ENCODE measurements at regions not wholly inside any gene's neighbourhood (a gene's known extent, or its start where the extent isn't known, plus 50 kb on each side); places are given as distances from the start of the nearest gene placed in this dataset.
A peak's percentile ranks its signal among the peaks of the same experiment; 100 is the strongest.
"Not testable (repeated sequence)": the region's sequence is repeated elsewhere in the genome, so short reads cannot be mapped to it uniquely, and the experiment has no call there.

DNA sequence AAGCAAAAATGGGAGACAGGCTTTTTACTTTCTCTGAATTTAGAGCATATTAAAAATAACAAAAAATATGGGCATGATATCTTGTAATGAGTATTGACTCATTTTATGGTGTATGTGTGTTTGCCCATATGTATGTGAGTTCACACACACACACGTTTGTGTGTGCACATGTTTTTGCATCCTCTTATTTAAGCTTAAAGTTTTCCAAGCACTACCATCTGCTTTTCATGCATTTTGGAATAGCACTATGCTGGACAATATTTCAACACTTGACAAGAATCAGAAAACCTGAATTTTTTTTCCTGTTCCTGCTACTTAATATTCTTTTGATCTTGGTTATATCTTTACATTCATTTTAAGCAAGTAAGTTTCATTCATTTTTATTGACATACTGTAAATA is 872.7 kb downstream of the OTOL1 start:
- H3K27ac ChIP-seq (ENCODE audit: low read depth, low read length) = peak overlapping the region; percentile 68
- H3K9me3 ChIP-seq (ENCODE audit: control insufficient read depth in 3 of 3, low read length in 3 of 3) = no peaks in the 10 kb centered on the region
- no peaks in the 10 kb centered on the region for H3K27me3 ChIP-seq (ENCODE audit: control insufficient read depth in 3 of 3, insufficient read depth in 3 of 3, low read length in 3 of 3)
- no peaks in the 10 kb centered on the region for H3K36me3 ChIP-seq (ENCODE audit: control insufficient read depth in 3 of 3, insufficient read depth in 3 of 3, low read length in 3 of 3)
- H3K4me1 ChIP-seq (ENCODE audit: control insufficient read depth in 3 of 3, insufficient read depth in 3 of 3, low read length in 3 of 3) = peaks cover 0 to 21% (median 7%) of the 10 kb centered on the region in 3 donors
- no peak overlapping the region for H3K4me3 ChIP-seq (ENCODE audit: low read length in 3 of 3)
- no peak overlapping the region for H3K9ac ChIP-seq (ENCODE audit: low read depth in 1 of 3, low read length in 3 of 3)

DNA sequence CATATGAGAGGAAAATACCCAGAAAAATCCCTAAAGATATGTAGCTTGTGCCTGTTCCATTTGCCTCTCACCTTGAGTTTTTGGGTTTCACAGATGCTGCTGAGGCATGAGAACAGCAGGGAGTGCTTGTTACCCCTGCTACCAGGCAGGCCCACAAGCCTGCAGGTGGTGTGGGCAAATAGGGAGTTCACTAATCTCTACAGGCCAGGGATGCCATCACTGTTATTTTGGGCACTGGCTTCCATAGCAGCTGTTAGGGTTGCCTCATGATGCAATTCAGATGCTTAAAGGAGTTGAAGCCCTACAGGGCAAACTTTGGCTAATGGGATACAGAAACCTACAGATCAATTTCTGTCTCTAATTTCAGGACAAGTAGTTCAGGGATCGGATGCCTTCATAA is 873.5 kb downstream of the OTOL1 start:
- H3K27me3 ChIP-seq (ENCODE audit: control insufficient read depth in 3 of 3, insufficient read depth in 3 of 3, low read length in 3 of 3) = no peaks in the 10 kb centered on the region
- peaks cover 0 to 21% (median 7%) of the 10 kb centered on the region in 3 donors for H3K4me1 ChIP-seq (ENCODE audit: control insufficient read depth in 3 of 3, insufficient read depth in 3 of 3, low read length in 3 of 3)
- peak overlapping the region; percentile 68 for H3K27ac ChIP-seq (ENCODE audit: low read depth, low read length)
- H3K9me3 ChIP-seq (ENCODE audit: control insufficient read depth in 3 of 3, low read length in 3 of 3) = no peaks in the 10 kb centered on the region
- H3K4me3 ChIP-seq (ENCODE audit: low read length in 3 of 3) = no peak overlapping the region
- H3K36me3 ChIP-seq (ENCODE audit: control insufficient read depth in 3 of 3, insufficient read depth in 3 of 3, low read length in 3 of 3) = no peaks in the 10 kb centered on the region
- H3K9ac ChIP-seq (ENCODE audit: low read depth in 1 of 3, low read length in 3 of 3) = no peak overlapping the region

DNA sequence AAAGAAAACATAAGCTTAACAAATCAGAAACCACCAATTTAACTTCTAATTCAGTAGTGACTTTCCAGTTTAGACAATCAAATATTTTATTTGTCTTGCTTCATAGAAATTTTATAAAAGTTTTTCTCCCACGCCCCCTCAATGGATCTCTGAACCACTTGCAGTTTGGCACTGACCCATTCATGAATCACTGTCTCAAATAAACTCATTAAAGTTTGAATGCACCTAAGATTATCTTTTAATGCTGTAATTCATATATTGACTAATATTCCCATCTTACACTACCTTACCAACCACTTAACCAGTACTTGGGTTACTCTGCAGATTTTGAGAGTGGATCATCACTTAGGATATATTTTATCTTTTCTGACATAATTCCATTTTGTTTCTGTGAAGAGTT is 880.2 kb downstream of the OTOL1 start:
- H3K36me3 ChIP-seq (ENCODE audit: control insufficient read depth in 3 of 3, insufficient read depth in 3 of 3, low read length in 3 of 3) = no peaks in the 10 kb centered on the region
- H3K9ac ChIP-seq (ENCODE audit: low read depth in 1 of 3, low read length in 3 of 3) = no peak overlapping the region
- H3K4me3 ChIP-seq (ENCODE audit: low read length in 3 of 3) = no peak overlapping the region
- no peaks in the 10 kb centered on the region for H3K9me3 ChIP-seq (ENCODE audit: control insufficient read depth in 3 of 3, low read length in 3 of 3)
- H3K4me1 ChIP-seq (ENCODE audit: control insufficient read depth in 3 of 3, insufficient read depth in 3 of 3, low read length in 3 of 3) = no peaks in the 10 kb centered on the region
- no peaks in the 10 kb centered on the region for H3K27me3 ChIP-seq (ENCODE audit: control insufficient read depth in 3 of 3, insufficient read depth in 3 of 3, low read length in 3 of 3)
- no peak overlapping the region for H3K27ac ChIP-seq (ENCODE audit: low read depth, low read length)

DNA sequence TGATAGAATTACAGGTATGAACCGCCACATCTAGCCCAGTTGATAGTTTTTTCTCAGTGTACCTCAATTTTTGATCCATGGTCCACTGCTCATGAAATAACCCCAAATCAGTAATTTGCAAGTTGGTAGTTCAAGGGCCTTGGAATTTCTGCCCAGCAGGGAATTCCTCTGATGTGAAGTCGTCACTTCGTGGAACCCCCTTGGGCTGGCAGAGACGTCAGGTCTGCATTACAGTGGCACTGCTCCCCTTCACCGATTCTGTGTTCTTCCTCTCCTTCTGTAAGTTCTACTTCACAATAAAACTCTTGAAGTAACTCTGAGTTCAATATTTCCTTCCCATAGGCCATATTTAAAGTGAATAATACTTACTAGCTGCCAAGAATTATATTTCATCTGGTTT is 881.0 kb downstream of the OTOL1 start:
- Histone ChIP-seq H3K36me3 (ENCODE audit: control insufficient read depth in 3 of 3, insufficient read depth in 3 of 3, low read length in 3 of 3) (no peaks in the 10 kb centered on the region), H3K9ac (ENCODE audit: low read depth in 1 of 3, low read length in 3 of 3) (no peak overlapping the region), H3K9me3 (ENCODE audit: control insufficient read depth in 3 of 3, low read length in 3 of 3) (no peaks in the 10 kb centered on the region), H3K4me1 (ENCODE audit: control insufficient read depth in 3 of 3, insufficient read depth in 3 of 3, low read length in 3 of 3) (no peaks in the 10 kb centered on the region), H3K27me3 (ENCODE audit: control insufficient read depth in 3 of 3, insufficient read depth in 3 of 3, low read length in 3 of 3) (no peaks in the 10 kb centered on the region), H3K4me3 (ENCODE audit: low read length in 3 of 3) (no peak overlapping the region), H3K27ac (ENCODE audit: low read depth, low read length) (no peak overlapping the region)

DNA sequence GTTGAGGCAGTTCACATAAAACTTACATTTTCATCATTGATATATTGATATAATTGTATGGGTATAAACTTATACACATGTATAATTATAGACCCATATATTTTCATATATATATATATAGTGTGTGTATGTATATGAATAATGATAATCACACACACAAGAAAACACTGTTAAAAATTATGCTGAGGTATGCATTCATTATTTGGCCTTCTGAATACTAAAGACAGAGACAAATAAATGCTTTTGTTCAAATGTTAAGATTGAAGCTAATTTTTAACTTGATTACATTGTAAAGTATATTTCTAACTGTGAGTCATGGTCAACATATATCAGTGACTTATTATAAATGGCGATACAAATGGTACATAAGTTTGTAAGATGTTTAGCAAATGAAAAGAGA is 888.8 kb downstream of the OTOL1 start:
- no peak overlapping the region for H3K4me3 ChIP-seq (ENCODE audit: low read length in 3 of 3)
- no peak overlapping the region for H3K9ac ChIP-seq (ENCODE audit: low read depth in 1 of 3, low read length in 3 of 3)
- H3K36me3 ChIP-seq (ENCODE audit: control insufficient read depth in 3 of 3, insufficient read depth in 3 of 3, low read length in 3 of 3) = no peaks in the 10 kb centered on the region
- H3K27ac ChIP-seq (ENCODE audit: low read depth, low read length) = no peak overlapping the region
- no peaks in the 10 kb centered on the region for H3K9me3 ChIP-seq (ENCODE audit: control insufficient read depth in 3 of 3, low read length in 3 of 3)
- no peaks in the 10 kb centered on the region for H3K4me1 ChIP-seq (ENCODE audit: control insufficient read depth in 3 of 3, insufficient read depth in 3 of 3, low read length in 3 of 3)
- H3K27me3 ChIP-seq (ENCODE audit: control insufficient read depth in 3 of 3, insufficient read depth in 3 of 3, low read length in 3 of 3) = no peaks in the 10 kb centered on the region

DNA sequence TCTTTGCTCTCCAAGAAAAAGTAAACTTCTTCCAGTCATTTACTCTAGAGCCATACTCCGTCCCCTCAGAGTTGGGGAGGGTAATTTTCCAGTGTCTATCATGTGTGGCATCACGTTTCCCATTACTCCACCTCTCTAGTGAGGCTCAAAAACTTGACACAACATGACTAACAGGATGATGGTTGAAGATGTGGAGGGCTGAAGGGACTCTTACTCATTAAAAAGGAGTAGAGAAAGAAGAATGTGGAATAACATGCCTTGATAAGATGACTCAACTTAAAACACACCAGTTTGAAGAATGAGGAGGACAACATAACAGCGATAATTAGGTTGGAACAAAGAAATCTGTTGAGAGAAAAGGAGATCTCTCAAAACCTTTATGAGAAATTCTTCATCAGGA is 894.3 kb downstream of the OTOL1 start:
- H3K4me1 ChIP-seq (ENCODE audit: control insufficient read depth in 3 of 3, insufficient read depth in 3 of 3, low read length in 3 of 3) = no peaks in the 10 kb centered on the region
- peaks cover 0 to 3% (median 0%) of the 10 kb centered on the region in 3 donors for H3K9me3 ChIP-seq (ENCODE audit: control insufficient read depth in 3 of 3, low read length in 3 of 3)
- no peak overlapping the region for H3K9ac ChIP-seq (ENCODE audit: low read depth in 1 of 3, low read length in 3 of 3)
- H3K36me3 ChIP-seq (ENCODE audit: control insufficient read depth in 3 of 3, insufficient read depth in 3 of 3, low read length in 3 of 3) = no peaks in the 10 kb centered on the region
- no peak overlapping the region for H3K4me3 ChIP-seq (ENCODE audit: low read length in 3 of 3)
- H3K27me3 ChIP-seq (ENCODE audit: control insufficient read depth in 3 of 3, insufficient read depth in 3 of 3, low read length in 3 of 3) = no peaks in the 10 kb centered on the region
- no peak overlapping the region for H3K27ac ChIP-seq (ENCODE audit: low read depth, low read length)

DNA sequence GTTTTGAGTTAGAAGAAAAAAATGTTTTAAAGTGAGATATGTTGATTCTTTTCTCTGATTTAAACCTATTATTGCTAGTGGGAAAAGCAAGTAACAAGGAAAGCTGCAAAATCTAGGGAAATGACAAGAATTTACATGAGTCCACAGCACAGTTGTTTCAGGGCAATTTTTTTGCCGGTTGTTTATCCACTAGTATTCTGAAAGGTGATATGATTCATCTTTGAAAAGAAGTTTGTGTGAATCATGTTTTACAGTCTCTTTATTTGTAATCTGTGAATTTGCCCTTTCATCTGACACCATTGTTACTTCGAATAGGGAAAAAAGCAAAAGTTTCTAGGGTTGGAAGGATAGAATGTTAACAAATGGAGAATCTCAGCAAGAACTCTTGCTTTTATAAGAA is 894.7 kb downstream of the OTOL1 start:
- H3K27ac ChIP-seq (ENCODE audit: low read depth, low read length) = no peak overlapping the region
- no peak overlapping the region for H3K9ac ChIP-seq (ENCODE audit: low read depth in 1 of 3, low read length in 3 of 3)
- H3K4me3 ChIP-seq (ENCODE audit: low read length in 3 of 3) = no peak overlapping the region
- H3K4me1 ChIP-seq (ENCODE audit: control insufficient read depth in 3 of 3, insufficient read depth in 3 of 3, low read length in 3 of 3) = no peaks in the 10 kb centered on the region
- H3K27me3 ChIP-seq (ENCODE audit: control insufficient read depth in 3 of 3, insufficient read depth in 3 of 3, low read length in 3 of 3) = no peaks in the 10 kb centered on the region
- H3K9me3 ChIP-seq (ENCODE audit: control insufficient read depth in 3 of 3, low read length in 3 of 3) = peaks cover 0 to 3% (median 0%) of the 10 kb centered on the region in 3 donors
- H3K36me3 ChIP-seq (ENCODE audit: control insufficient read depth in 3 of 3, insufficient read depth in 3 of 3, low read length in 3 of 3) = no peaks in the 10 kb centered on the region

DNA sequence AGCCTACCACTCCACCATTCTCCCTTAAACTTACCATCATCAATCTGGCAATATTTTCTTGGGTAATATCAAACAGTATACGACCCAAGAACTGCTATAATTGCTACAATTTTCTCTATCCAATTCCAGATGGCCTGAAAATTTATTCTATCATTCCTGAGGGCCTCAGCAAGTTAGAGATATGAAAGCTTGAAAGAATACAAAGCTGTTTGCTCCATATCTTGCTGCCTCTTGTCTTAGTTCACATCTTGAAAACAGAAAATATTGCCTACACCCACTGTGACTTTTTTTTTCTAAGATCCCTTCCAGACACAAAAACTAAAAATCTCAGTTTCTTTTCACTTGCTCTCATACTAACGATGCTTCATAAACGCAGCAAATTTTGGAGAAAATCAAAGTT is 898.9 kb downstream of the OTOL1 start:
- Histone ChIP-seq H3K9ac (ENCODE audit: low read depth in 1 of 3, low read length in 3 of 3) (no peak overlapping the region), H3K27me3 (ENCODE audit: control insufficient read depth in 3 of 3, insufficient read depth in 3 of 3, low read length in 3 of 3) (no peaks in the 10 kb centered on the region), H3K9me3 (ENCODE audit: control insufficient read depth in 3 of 3, low read length in 3 of 3) (peaks cover 0 to 3% (median 0%) of the 10 kb centered on the region in 3 donors), H3K4me3 (ENCODE audit: low read length in 3 of 3) (no peak overlapping the region), H3K36me3 (ENCODE audit: control insufficient read depth in 3 of 3, insufficient read depth in 3 of 3, low read length in 3 of 3) (no peaks in the 10 kb centered on the region), H3K4me1 (ENCODE audit: control insufficient read depth in 3 of 3, insufficient read depth in 3 of 3, low read length in 3 of 3) (no peaks in the 10 kb centered on the region), H3K27ac (ENCODE audit: low read depth, low read length) (no peak overlapping the region)

DNA sequence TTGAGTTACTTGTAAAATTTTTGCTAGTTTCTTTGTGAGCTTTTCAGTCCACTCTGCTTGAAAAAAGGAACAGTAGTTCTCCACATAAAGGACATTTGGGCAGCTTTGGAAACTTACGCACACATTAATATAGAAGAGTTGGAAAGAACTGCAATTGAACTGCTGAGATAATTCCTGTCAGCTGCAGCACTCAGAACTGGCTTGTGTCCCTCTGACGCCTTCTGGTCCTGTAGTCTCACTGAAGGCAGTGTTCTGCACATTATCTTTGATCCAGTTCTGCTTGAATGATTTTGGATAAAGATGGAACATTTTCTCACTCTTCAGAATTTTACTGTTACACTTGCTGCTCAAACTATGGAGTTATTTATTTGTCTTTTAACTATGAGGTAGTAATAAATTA is 901.9 kb downstream of the OTOL1 start:
- Histone ChIP-seq H3K4me3 (ENCODE audit: low read length in 3 of 3) (no peak overlapping the region), H3K9ac (ENCODE audit: low read depth in 1 of 3, low read length in 3 of 3) (no peak overlapping the region), H3K27me3 (ENCODE audit: control insufficient read depth in 3 of 3, insufficient read depth in 3 of 3, low read length in 3 of 3) (no peaks in the 10 kb centered on the region), H3K4me1 (ENCODE audit: control insufficient read depth in 3 of 3, insufficient read depth in 3 of 3, low read length in 3 of 3) (no peaks in the 10 kb centered on the region), H3K36me3 (ENCODE audit: control insufficient read depth in 3 of 3, insufficient read depth in 3 of 3, low read length in 3 of 3) (no peaks in the 10 kb centered on the region), H3K9me3 (ENCODE audit: control insufficient read depth in 3 of 3, low read length in 3 of 3) (peaks cover 0 to 3% (median 0%) of the 10 kb centered on the region in 3 donors), H3K27ac (ENCODE audit: low read depth, low read length) (no peak overlapping the region)

DNA sequence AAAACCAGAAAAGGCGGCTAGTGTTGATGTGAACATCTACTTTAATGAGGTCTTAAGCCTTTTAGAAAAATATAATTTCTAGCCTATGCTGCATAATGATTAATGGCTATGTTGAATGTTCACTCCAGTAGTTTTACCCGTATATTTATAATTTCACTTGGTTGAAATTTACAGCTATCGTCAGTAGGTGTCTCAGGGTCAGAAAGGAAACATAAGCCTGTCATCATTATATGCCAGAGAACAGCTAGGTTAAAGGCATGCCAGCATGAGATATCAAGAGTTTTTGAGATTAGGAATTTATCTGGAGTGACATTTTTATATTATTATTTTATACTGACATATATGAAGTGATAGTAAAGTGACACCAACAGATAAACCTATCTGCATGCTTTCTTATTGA is 904.1 kb downstream of the OTOL1 start:
- Histone ChIP-seq H3K27me3 (ENCODE audit: control insufficient read depth in 3 of 3, insufficient read depth in 3 of 3, low read length in 3 of 3) (no peaks in the 10 kb centered on the region), H3K4me3 (ENCODE audit: low read length in 3 of 3) (no peak overlapping the region), H3K9me3 (ENCODE audit: control insufficient read depth in 3 of 3, low read length in 3 of 3) (no peaks in the 10 kb centered on the region)

DNA sequence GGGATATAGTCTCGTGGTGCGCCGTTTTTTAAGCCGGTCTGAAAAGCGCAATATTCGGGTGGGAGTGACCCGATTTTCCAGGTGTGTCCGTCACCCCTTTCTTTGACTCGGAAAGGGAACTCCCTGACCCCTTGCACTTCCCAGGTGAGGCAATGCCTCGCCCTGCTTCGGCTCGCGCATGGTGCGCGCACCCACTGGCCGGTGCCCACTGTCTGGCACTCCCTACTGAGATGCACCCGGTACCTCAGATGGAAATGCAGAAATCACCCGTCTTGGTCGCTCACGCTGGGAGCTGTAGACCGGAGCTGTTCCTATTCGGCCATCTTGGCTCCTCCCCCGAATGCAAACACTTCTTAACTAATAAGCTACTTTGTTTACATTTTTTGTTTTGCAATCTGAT is 914.9 kb downstream of the OTOL1 start:
- H3K9me3 ChIP-seq (ENCODE audit: control insufficient read depth in 3 of 3, low read length in 3 of 3); H3K4me1 ChIP-seq (ENCODE audit: control insufficient read depth in 3 of 3, insufficient read depth in 3 of 3, low read length in 3 of 3); H3K27me3 ChIP-seq (ENCODE audit: control insufficient read depth in 3 of 3, insufficient read depth in 3 of 3, low read length in 3 of 3); H3K9ac ChIP-seq (ENCODE audit: low read depth in 1 of 3, low read length in 3 of 3); H3K4me3 ChIP-seq (ENCODE audit: low read length in 3 of 3); H3K36me3 ChIP-seq (ENCODE audit: control insufficient read depth in 3 of 3, insufficient read depth in 3 of 3, low read length in 3 of 3); H3K27ac ChIP-seq (ENCODE audit: low read depth, low read length): not testable (repeated sequence)

More for the DNA sequence above, 904.1 kb downstream of the OTOL1 start:
- Histone ChIP-seq H3K27ac (ENCODE audit: low read depth, low read length) (no peak overlapping the region), H3K9ac (ENCODE audit: low read depth in 1 of 3, low read length in 3 of 3) (no peak overlapping the region), H3K4me1 (ENCODE audit: control insufficient read depth in 3 of 3, insufficient read depth in 3 of 3, low read length in 3 of 3) (no peaks in the 10 kb centered on the region), H3K36me3 (ENCODE audit: control insufficient read depth in 3 of 3, insufficient read depth in 3 of 3, low read length in 3 of 3) (no peaks in the 10 kb centered on the region)

Data from skeletal muscle tissue (tissue), 3 donors.